ENCODE measurements at regions not wholly inside any gene's neighbourhood (a gene's known extent, or its start where the extent isn't known, plus 50 kb on each side); places are given as distances from the start of the nearest gene placed in this dataset.

- DNase-seq (ENCODE audit: low spot score) = no peak
Observed at GRCh38 chr3:19093084-19093483, 55.2 kb upstream of the KCNH8 start.

GRCh38 chr3:19077388-19077787, 70.9 kb upstream of the KCNH8 start:
- no peak for DNase-seq (ENCODE audit: low spot score)

GRCh38 chr3:19075037-19075436, 73.3 kb upstream of the KCNH8 start:
- no peak for DNase-seq (ENCODE audit: low spot score)

- no peak for DNase-seq (ENCODE audit: low spot score)
Observed at GRCh38 chr3:19074257-19074900, 73.9 kb upstream of the KCNH8 start.

GRCh38 chr3:19073341-19074105, 74.8 kb upstream of the KCNH8 start:
- DNase-seq (ENCODE audit: low spot score) = no peak

GRCh38 chr3:19070325-19070724, 78.0 kb upstream of the KCNH8 start:
- DNase-seq (ENCODE audit: low spot score) = peak; percentile 26

GRCh38 chr3:19065027-19065426, 83.3 kb upstream of the KCNH8 start:
- no peak for DNase-seq (ENCODE audit: low spot score)

- no peak for DNase-seq (ENCODE audit: low spot score)
Observed at GRCh38 chr3:19063936-19064335, 84.4 kb upstream of the KCNH8 start.

GRCh38 chr3:19060404-19060803, 87.9 kb upstream of the KCNH8 start:
- no peak for DNase-seq (ENCODE audit: low spot score)

- DNase-seq (ENCODE audit: low spot score) = no peak
Observed at GRCh38 chr3:19052874-19053273, 95.4 kb upstream of the KCNH8 start.

GRCh38 chr3:19046440-19046839, 101.9 kb upstream of the KCNH8 start:
- peak; percentile 4 for DNase-seq (ENCODE audit: low spot score)

GRCh38 chr3:19030522-19030839, 117.8 kb upstream of the KCNH8 start:
- DNase-seq (ENCODE audit: low spot score) = peak; percentile 2

- no peak for DNase-seq (ENCODE audit: low spot score)
Observed at GRCh38 chr3:19029837-19030521, 118.3 kb upstream of the KCNH8 start.

GRCh38 chr3:19025441-19025840, 122.9 kb upstream of the KCNH8 start:
- DNase-seq (ENCODE audit: low spot score) = no peak

- no peak for DNase-seq (ENCODE audit: low spot score)
Observed at GRCh38 chr3:19022546-19022945, 125.8 kb upstream of the KCNH8 start.

- no peak for DNase-seq (ENCODE audit: low spot score)
Observed at GRCh38 chr3:19016851-19017250, 131.5 kb upstream of the KCNH8 start.

GRCh38 chr3:19013879-19014278, 134.4 kb upstream of the KCNH8 start:
- peak; percentile 4 for DNase-seq (ENCODE audit: low spot score)

GRCh38 chr3:19012846-19013245, 135.5 kb upstream of the KCNH8 start:
- DNase-seq (ENCODE audit: low spot score) = no peak

- no peak for DNase-seq (ENCODE audit: low spot score)
Observed at GRCh38 chr3:19002606-19003005, 145.7 kb upstream of the KCNH8 start.

GRCh38 chr3:18998069-18998468, 150.2 kb upstream of the KCNH8 start:
- DNase-seq (ENCODE audit: low spot score) = no peak

GRCh38 chr3:18992709-18993108, 155.6 kb upstream of the KCNH8 start:
- no peak for DNase-seq (ENCODE audit: low spot score)

GRCh38 chr3:18989237-18989795, 159.0 kb upstream of the KCNH8 start:
- DNase-seq (ENCODE audit: low spot score) = no peak

Data from A172 (cell line).